ENCODE measurements at regions not wholly inside any gene's neighbourhood (a gene's known extent, or its start where the extent isn't known, plus 50 kb on each side); places are given as distances from the start of the nearest gene placed in this dataset.
"Not testable (repeated sequence)": the region's sequence is repeated elsewhere in the genome, so short reads cannot be mapped to it uniquely, and the experiment has no call there.

- DNase-seq, result no peak
Measured at GRCh38 chr4:55253948-55254593, 92.0 kb upstream of the SRD5A3 start.

- peak; percentile 37 for DNase-seq
Measured at GRCh38 chr4:55255179-55255578, 90.9 kb upstream of the SRD5A3 start.

GRCh38 chr4:55256787-55257186, 89.3 kb upstream of the SRD5A3 start:
- DNase-seq, result no peak

GRCh38 chr4:55258152-55258865, 87.7 kb upstream of the SRD5A3 start:
- no peak for DNase-seq

GRCh38 chr4:55259294-55259693, 86.7 kb upstream of the SRD5A3 start:
- DNase-seq, result no peak

GRCh38 chr4:55269470-55269869, 76.6 kb upstream of the SRD5A3 start:
- DNase-seq, result no peak

GRCh38 chr4:55269995-55270394, 76.0 kb upstream of the SRD5A3 start:
- DNase-seq, result no peak

- DNase-seq, result no peak
Measured at GRCh38 chr4:55270481-55270880, 75.6 kb upstream of the SRD5A3 start.

GRCh38 chr4:55272102-55272501, 73.9 kb upstream of the SRD5A3 start:
- DNase-seq, result no peak

- DNase-seq, result no peak
Measured at GRCh38 chr4:55272589-55272988, 73.5 kb upstream of the SRD5A3 start.

GRCh38 chr4:55277011-55277410, 69.0 kb upstream of the SRD5A3 start:
- no peak for DNase-seq

GRCh38 chr4:55278316-55278715, 67.7 kb upstream of the SRD5A3 start:
- no peak for DNase-seq

- not testable (repeated sequence) for DNase-seq
Measured at GRCh38 chr4:55280474-55280873, 65.6 kb upstream of the SRD5A3 start.

- not testable (repeated sequence) for DNase-seq
Measured at GRCh38 chr4:55281118-55281683, 64.8 kb upstream of the SRD5A3 start.

- no peak for DNase-seq
Measured at GRCh38 chr4:55284331-55284730, 61.7 kb upstream of the SRD5A3 start.

GRCh38 chr4:55291227-55291640, 54.8 kb upstream of the SRD5A3 start:
- DNase-seq, result no peak

GRCh38 chr4:55296096-55296495, 49.9 kb upstream of the SRD5A3 start:
- DNase-seq, result no peak

All from HCEC 1CT (cell line).